ENCODE measurements at regions not wholly inside any gene's neighbourhood (a gene's known extent, or its start where the extent isn't known, plus 50 kb on each side); places are given as distances from the start of the nearest gene placed in this dataset.

- BruUV-seq (replicated peaks) = no TSS peak
- CTCF ChIA-PET = no interaction called here
Observed at GRCh38 chr3:20583648-20584047, 397.6 kb upstream of the SGO1 start.

GRCh38 chr3:20576228-20576627, 390.2 kb upstream of the SGO1 start:
- Mint-ChIP-seq H3K4me1 (ENCODE audit: low read depth, unreplicated experiment) (no peaks in the 10 kb centered on the region), H3K36me3 (ENCODE audit: insufficient read depth, unreplicated experiment) (no peaks in the 10 kb centered on the region), H3K27ac (ENCODE audit: unreplicated experiment) (no peak overlapping the region), H3K27me3 (ENCODE audit: unreplicated experiment) (no peaks in the 10 kb centered on the region), H3K4me3 (ENCODE audit: low read depth, unreplicated experiment) (no peak overlapping the region), H3K9me3 (ENCODE audit: low read depth, unreplicated experiment) (no peaks in the 10 kb centered on the region)
- DNase-seq = no peak
- CTCF ChIA-PET = interaction anchor here (0.6 kb wide), 1 partner anchor 81 kb away, joined by 6 read pairs; no protein-coding TSS in a partner anchor
- intact Hi-C loops (cut with micrococcal nuclease; ENCODE audit: unreplicated experiment) = no loop called here
- BruUV-seq (replicated peaks) = no TSS peak
- TF ChIP-seq CTCF (IDR thresholded peaks at IDR 0.05; ENCODE audit: unreplicated experiment) = no peak

More at GRCh38 chr3:20583648-20584047, 397.6 kb upstream of the SGO1 start:
- H3K36me3 Mint-ChIP-seq (ENCODE audit: insufficient read depth, unreplicated experiment) = no peaks in the 10 kb centered on the region
- H3K9me3 Mint-ChIP-seq (ENCODE audit: low read depth, unreplicated experiment) = no peaks in the 10 kb centered on the region
- H3K27me3 Mint-ChIP-seq (ENCODE audit: unreplicated experiment) = no peaks in the 10 kb centered on the region
- H3K27ac Mint-ChIP-seq (ENCODE audit: unreplicated experiment) = no peak overlapping the region
- no peaks in the 10 kb centered on the region for H3K4me1 Mint-ChIP-seq (ENCODE audit: low read depth, unreplicated experiment)
- intact Hi-C loops (cut with micrococcal nuclease; ENCODE audit: unreplicated experiment) = no loop called here
- no peak for DNase-seq
- TF ChIP-seq CTCF (IDR thresholded peaks at IDR 0.05; ENCODE audit: unreplicated experiment) = no peak
- H3K4me3 Mint-ChIP-seq (ENCODE audit: low read depth, unreplicated experiment) = no peak overlapping the region

GRCh38 chr3:20575146-20575545, 389.1 kb upstream of the SGO1 start:
- H3K4me1 Mint-ChIP-seq (ENCODE audit: low read depth, unreplicated experiment) = no peaks in the 10 kb centered on the region
- H3K9me3 Mint-ChIP-seq (ENCODE audit: low read depth, unreplicated experiment) = no peaks in the 10 kb centered on the region
- DNase-seq = no peak
- H3K27me3 Mint-ChIP-seq (ENCODE audit: unreplicated experiment) = no peaks in the 10 kb centered on the region
- TF ChIP-seq CTCF (IDR thresholded peaks at IDR 0.05; ENCODE audit: unreplicated experiment) = no peak
- no peak overlapping the region for H3K27ac Mint-ChIP-seq (ENCODE audit: unreplicated experiment)
- intact Hi-C loops (cut with micrococcal nuclease; ENCODE audit: unreplicated experiment) = no loop called here
- CTCF ChIA-PET = no interaction called here
- no TSS peak for BruUV-seq (replicated peaks)
- no peak overlapping the region for H3K4me3 Mint-ChIP-seq (ENCODE audit: low read depth, unreplicated experiment)
- no peaks in the 10 kb centered on the region for H3K36me3 Mint-ChIP-seq (ENCODE audit: insufficient read depth, unreplicated experiment)

- intact Hi-C loops (cut with micrococcal nuclease; ENCODE audit: unreplicated experiment) = no loop called here
- no peak for TF ChIP-seq CTCF (IDR thresholded peaks at IDR 0.05; ENCODE audit: unreplicated experiment)
- BruUV-seq (replicated peaks) = no TSS peak
- H3K36me3 Mint-ChIP-seq (ENCODE audit: insufficient read depth, unreplicated experiment) = no peaks in the 10 kb centered on the region
- H3K27me3 Mint-ChIP-seq (ENCODE audit: unreplicated experiment) = no peaks in the 10 kb centered on the region
- no peak for DNase-seq
- no peak overlapping the region for H3K4me3 Mint-ChIP-seq (ENCODE audit: low read depth, unreplicated experiment)
- H3K27ac Mint-ChIP-seq (ENCODE audit: unreplicated experiment) = no peak overlapping the region
- H3K4me1 Mint-ChIP-seq (ENCODE audit: low read depth, unreplicated experiment) = no peaks in the 10 kb centered on the region
- CTCF ChIA-PET = no interaction called here
- H3K9me3 Mint-ChIP-seq (ENCODE audit: low read depth, unreplicated experiment) = no peaks in the 10 kb centered on the region
Observed at GRCh38 chr3:20574746-20575145, 388.7 kb upstream of the SGO1 start.

Data from Calu3 (cell line).